Right lobe of liver (tissue), 4 donors: ENCODE measurements at regions not wholly inside any gene's neighbourhood (a gene's known extent, or its start where the extent isn't known, plus 50 kb on each side); places are given as distances from the start of the nearest gene placed in this dataset.

Source experiments
- CTCF ChIP-seq, 4 donors: fragments of 200-600 bp in 3 of 4; fragments of 450-650 bp in 1 of 4; IDR thresholded peaks; one replicate each; pipeline versions ENCODE4 v1.5.1 to v1.8.0; 2016 to 2022; ENCODE audit warnings: antibody characterized with exemption in 4 of 4, mild to moderate bottlenecking in 2 of 4
- POLR2A ChIP-seq: fragments of 450-650 bp; IDR thresholded peaks from one replicate; pipeline ENCODE4 v1.6.1; 2017; ENCODE audit warnings: antibody characterized with exemption, mild to moderate bottlenecking
- donor health status: DM: no; HTN: no; CAD: no.
- donor health status: DM: no; HTN: no; CAD: no.
- donor health status: DM: no; HTN: yes; CAD: no.

- TF ChIP-seq CTCF (IDR thresholded peaks at IDR 0.05) (no peak), POLR2A (no peak)
Measured at GRCh38 chr21:16280686-16281091, 550.9 kb downstream of the USP25 start.
